Fibroblast of skin of right quadriceps (primary cell): ENCODE measurements at regions not wholly inside any gene's neighbourhood (a gene's known extent, or its start where the extent isn't known, plus 50 kb on each side); places are given as distances from the start of the nearest gene placed in this dataset.
"Not testable (repeated sequence)": the region's sequence is repeated elsewhere in the genome, so short reads cannot be mapped to it uniquely, and the experiment has no call there.

Source experiments
- DNase-seq: peaks from one replicate; pipeline ENCODE4 v3.0.0-alpha.2; 2013

- DNase-seq, result peak; percentile 52
These were observed 100.8 kb upstream of the UGP2 start for GRCh38 chr2:63740943-63741342.

DNA sequence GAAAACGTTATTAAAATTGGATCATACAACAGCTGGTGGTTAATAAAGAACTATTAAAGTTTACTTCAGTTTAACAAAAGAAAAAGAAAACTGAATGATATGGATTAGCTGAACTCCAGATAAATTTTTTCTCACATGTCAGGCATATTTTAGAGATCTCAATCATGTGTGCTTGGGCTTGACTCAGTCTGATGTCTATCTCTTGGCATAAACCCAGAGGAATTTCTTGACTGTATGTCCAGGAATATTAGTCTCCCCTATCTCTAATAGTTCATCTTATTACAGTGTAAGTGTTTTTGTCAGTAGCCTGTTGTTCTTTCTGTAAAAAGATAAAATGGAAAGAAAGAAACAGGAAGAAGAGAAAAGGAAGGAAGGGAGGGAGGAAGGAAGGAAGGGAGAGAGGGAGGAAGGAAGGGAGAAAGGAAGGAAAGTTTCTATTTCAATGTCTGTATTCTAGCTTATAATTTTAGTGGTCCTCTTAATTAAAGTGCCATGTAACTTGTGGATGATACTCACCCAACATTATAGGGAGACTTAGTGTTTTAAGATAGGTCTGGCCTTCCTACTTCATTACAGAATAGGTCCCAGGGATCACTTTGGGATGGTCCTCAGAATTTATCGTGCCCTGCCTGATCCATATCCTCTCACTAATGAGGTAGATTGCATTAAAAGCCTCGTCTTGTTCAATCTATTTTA lies 99.7 kb upstream of the UGP2 start:
- peak; percentile 60 for DNase-seq

DNA sequence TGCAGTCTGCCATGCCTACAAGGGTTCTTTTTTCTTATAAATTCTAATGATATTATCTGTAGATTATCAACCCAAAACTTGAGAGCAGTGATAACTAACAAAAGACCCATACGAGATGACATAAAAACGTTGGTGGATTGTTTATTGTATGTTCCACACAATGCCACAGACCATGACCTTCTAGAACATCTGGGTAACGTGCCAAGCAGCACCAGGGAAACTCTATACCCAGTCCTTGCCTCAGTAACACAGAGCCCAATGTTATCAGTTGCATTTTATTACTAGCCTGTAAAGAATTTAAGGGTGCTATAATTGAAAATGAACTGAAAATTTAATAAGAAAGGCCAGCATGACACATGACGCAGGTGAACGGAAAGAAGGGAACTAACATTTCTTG lies 99.1 kb upstream of the UGP2 start:
- DNase-seq, result no peak

- DNase-seq, result no peak
These were observed 98.3 kb upstream of the UGP2 start for GRCh38 chr2:63743170-63743981.

DNA sequence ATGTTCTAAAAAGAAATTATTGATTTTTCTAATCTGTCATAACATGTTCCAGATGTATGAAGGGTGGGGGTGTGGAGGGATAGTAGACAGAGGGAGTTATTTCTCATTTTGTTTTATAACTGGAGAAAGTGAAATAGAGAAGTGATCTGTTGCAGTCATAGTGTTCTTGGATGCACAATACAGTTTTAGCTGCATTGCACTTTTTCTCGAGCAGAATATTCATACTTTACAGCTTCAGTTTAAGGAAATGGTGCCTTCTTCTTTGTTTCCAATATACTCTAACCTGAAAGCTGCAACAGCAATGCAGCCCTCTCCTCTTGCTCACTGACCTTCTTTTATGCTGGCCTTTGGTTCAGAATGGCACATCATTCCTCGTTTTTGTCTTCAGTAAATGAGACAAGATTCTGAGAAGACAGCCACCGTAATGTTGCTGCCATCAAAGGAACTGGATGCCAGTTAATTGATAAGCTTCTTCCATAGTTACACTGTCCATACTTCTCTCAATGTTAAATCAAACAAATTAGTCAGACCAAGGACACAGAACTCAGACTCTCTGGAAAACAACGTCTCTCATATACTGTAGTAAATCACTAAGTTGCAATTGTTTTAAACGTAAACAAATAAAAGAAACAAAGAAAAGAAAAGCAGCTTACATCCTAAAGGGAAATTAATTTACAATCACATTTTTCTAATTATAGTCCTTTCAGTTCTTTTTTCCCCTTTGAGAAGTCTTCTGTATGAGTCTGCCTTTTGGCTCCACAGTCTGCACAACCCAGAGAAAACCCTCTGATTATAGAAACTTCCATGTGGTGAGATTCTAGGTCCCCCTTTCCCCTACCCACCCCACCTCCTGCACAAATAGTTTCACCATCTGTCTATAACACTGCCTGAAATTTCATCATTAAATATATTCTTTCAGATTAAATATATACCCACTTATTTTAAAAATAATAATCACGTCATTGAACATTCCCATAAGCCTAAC lies 97.4 kb upstream of the UGP2 start:
- no peak for DNase-seq

DNA sequence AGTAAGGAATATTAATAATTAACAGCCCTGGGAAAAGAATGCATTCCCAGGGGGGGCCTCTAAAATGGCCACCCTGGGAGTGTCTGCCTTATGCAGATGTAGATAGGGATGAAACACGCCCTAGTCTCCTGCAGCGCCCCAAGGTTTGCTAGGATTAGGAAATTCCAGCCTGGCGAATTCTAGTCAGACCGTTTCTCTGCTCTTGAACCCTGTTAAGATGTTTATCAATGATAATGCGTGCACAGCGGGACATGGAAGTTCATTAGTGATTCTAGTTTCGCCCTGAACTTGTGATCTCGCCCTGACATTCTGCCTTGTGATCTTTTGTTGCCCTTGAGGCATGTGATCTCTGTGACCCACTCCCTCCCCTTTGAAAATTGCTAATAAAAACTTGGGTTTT lies 95.1 kb upstream of the UGP2 start:
- DNase-seq, result not testable (repeated sequence)

DNA sequence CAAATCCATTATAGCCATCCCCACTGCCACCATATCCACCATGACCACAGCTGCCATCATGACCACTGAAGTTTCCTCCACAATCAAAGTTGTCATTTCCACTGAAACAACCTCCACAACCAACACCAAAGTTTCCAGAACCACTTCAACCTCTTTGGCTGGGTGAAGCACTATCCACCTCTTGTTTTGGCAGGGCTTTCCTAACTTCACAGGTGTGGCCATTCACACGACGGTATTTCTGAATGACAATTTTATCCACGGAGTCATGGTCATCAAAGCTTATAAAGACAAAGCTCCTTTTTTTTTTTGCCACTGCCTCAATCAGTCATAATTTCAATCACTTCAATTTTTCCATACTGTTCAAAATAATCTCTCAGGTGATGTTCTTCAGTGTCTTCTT lies 89.8 kb upstream of the UGP2 start:
- DNase-seq, result no peak

DNA sequence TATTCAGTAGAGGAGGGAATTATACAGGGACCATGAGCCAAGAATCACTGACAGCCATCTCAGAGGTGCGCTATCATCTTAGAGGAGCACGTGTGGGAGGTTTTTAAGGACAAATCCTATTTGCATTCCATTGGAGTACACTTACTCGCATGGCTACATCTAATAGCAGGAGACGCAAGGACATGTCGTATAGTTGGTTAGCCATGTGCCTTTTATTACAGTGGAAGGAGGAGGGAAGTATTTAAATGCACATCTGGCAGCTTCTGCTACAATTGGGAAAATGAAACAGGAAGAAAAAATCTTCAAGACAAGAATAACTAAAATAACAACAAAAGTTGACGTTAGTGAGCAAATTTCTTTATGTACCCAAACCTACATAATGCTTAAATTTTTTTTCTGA lies 86.5 kb upstream of the UGP2 start:
- DNase-seq, result peak; percentile 64

GRCh38 chr2:63755965-63756364 lies 85.7 kb upstream of the UGP2 start:
- DNase-seq, result peak; percentile 81

DNA sequence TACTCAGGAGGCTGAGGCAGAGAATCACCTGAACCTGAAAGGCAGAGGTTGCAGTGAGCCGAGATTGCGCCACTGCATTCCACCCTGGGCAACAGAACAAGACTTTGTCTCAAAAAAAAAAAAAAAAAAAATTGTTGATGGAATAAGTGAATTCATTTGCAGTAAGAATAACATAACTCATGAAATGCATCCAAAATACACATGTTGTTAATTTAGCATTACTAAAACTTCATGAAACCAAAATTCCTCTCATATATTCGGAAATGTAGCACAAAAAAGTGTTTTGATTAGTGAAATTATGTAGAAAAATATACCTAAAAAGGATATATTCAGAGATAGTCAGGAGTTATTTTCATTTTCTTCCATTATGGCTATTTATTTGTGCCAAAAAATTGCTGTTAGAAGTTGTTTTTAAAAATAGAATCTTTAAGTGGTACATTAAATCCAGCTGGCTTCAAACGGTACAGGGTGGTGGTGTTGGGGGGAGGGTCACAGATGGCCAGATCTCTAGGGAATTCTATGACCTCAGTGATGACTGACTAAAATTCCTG lies 78.2 kb upstream of the UGP2 start:
- peak; percentile 84 for DNase-seq

DNA sequence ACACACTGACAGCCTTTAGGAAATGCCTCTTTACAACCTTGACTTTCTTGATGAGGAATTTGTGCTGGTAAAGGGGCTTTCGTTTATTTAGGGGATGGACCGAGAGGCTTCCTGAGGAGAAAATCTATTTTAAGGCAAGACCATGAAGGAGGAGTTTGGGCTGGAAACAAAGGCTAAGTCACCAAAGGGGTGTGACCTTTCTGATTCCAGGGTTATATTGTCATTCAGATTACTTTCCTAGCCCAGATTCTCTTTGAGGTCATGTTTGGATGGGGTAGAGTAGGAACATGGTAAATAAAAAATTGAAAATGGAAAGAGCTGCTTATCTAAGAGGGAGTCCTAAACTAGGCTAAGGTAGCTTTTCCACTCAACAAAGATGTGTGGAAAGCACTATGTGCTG lies 77.1 kb upstream of the UGP2 start:
- peak; percentile 14 for DNase-seq

DNA sequence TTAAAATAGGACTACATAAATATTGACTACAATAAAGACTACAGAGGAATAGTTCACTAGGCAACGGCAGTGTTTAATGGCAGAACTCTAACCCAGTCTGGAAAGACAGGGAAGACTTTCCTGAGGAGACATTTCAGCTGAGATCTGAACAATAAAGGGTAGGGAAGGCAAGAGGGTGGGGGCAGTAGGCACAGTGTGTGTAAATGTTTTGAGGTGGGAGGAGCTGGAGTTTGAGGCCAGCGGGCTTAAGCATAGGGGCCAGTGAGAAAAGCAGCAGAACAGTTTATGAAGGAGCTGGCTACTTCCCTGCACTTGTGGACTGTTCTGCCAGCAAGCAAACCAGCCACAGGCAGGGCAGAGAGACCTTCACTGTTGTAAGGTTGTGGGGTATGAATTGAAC lies 76.6 kb upstream of the UGP2 start:
- no peak for DNase-seq

DNA sequence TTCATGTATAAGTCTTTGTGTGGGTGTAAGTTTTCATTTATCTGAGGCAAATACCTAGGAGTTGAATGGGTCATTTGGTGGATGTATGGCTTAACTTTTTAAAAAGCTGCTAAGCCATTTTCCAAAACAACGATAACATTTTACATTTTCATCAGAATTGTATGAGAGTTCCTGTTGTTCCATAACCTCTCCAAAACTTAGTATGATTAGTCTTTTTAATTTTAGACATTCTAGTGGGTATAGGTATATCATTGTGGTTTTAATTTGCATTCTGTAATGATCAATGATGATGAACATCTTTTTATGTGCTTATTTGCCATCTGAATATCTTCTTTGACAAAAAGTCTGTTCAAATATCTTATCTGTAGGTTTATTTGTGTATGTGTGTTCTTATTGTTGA lies 74.4 kb upstream of the UGP2 start:
- no peak for DNase-seq

GRCh38 chr2:63768051-63768450 lies 73.6 kb upstream of the UGP2 start:
- DNase-seq, result no peak

DNA sequence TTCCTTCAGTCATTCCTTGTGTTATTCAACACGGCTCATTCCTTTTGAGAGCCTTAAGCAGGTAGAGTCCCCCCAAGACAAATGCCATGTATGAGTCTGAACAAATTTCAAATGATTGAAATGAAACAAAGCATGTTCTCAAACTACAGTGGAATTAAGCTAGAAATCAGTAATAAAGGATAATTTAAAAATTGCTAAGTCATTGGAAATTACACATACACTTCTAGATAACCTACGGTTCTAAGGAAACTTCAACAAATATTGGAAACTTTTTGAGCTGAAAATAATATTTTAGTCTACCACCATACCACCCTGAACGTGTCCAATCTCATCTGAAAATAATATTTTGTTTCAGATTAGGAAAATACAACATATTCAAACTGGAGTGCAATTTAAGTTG lies 71.8 kb upstream of the UGP2 start:
- no peak for DNase-seq

- peak; percentile 28 for DNase-seq
These were observed 69.6 kb upstream of the UGP2 start for GRCh38 chr2:63772061-63772460.

DNA sequence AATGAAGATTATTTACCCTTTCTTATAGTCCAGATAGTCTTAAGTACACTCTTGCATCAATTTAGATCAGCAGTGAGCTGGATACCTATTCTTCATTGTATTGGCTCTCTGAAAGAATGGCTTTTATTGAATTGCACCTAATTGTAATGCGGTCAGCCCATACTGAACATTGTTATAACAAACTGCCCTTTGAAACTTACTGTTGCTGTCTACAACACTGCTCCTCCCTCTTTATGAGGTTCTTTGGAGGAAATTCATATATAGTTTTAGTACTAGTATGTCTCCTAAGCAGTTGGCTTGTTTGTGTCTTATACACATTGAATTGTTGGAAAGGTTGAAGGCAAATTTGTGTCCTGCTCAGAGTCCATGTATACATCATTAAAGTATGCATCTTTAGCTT lies 66.5 kb upstream of the UGP2 start:
- DNase-seq, result no peak

DNA sequence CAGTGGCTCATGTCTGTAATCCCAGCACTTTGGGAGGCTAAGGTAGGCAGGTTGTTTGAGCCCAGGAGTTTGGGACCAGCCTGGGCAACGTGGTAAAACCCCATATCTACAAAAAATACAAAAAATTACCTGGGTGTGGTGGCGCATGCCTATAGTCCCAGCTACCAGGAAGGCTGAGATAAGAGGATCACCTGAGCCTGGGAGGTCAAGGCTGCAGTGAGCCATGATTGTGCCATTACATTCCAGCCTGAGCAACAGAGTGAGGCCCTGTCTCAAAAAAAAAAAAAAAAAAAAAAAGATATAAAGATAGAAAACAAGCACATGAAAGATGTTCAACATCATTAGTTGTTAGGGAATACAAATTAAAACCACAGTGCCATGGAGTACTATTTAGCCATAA lies 65.3 kb upstream of the UGP2 start:
- no peak for DNase-seq

DNA sequence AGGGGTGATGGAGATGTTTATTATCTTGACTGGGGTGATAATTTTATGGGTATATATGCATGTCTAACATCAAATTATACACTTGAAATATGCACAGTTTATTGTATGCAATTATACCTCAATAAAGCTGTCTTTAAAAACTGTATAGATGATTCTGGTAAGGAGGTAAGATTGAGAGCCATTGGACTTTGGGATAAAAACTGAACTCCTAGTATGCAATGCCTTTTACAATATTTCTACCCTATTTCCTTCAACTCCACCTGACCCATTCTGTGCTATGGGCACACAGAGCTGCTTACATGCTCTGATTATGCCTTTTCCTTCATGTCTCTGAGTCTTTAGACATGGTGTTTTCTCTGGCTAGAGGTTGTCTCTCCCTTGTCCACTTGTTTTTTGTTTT lies 63.9 kb upstream of the UGP2 start:
- no peak for DNase-seq

- no peak for DNase-seq
These were observed 63.3 kb upstream of the UGP2 start for GRCh38 chr2:63778391-63778790.

DNA sequence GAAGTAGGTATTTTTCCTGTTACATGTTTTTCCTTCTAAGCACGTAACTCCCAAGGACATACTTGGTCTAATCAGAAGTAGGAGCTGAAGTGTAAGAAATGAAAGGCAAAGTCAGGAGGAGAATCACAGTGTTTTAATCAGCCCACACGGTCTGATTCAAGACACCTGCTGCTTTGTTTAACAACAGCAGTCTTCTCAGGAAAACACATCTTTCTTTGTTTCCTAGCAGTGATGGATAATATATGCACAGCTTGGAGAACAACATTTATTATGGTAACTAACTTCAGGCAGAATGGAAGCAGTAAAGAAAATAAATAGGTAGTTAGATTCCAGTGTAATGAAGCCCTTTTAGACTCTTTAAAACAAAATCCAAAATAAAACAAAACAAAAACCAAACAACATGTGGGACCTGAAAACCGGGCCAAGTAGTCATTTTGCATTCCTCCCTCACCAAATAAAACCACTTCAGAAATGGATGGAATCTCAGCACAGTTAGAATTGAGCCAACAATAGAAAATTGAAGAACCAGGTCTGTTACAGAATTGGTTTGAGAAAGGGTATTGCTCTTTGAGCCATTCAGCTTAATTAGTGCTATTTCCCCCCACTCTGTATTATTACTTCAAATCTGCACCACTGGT lies 61.1 kb upstream of the UGP2 start:
- no peak for DNase-seq

DNA sequence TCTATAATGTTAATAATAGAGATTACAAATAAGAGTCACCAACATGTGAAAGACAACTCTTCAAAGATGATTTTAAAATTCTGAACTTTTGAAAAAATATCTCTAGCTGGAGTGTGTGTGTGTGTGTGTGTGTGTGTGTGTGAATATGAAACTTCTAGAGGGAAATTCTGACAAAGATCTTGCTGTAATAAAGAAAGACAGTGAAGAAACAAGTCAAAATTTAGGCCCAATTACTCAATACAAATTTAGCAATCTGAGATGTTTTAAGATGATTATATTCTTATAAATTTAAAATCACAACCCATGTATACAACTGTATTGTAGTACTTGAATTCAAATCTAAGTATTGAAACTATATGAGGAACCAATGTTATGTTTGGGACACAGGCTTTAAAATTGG lies 57.2 kb upstream of the UGP2 start:
- DNase-seq, result no peak

DNA sequence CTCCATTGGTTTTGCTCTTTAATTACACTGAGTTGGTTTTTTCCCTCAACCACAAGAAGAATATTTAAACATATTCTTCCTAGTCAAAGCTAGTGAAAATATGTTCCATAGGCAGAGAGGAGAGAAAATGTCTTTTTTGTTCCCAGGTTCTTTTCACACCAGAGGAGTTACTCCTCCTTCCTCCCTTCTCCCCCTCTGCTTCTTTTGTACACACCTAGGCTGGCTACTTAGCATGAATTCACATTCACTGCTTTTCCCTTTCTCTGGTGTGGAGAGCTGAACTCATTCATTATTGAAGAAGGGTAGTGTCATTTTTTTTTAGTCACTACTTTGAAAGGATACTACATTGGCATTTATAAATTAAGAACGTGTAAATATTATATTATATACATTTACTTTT lies 56.6 kb upstream of the UGP2 start:
- no peak for DNase-seq
